MM.1S (cell line): ENCODE measurements at regions not wholly inside any gene's neighbourhood (a gene's known extent, or its start where the extent isn't known, plus 50 kb on each side); places are given as distances from the start of the nearest gene placed in this dataset.

ENCODE experiments used
- DNase-seq: peaks from one replicate; pipeline ENCODE4 v3.0.0-alpha.2; 2015
- H2AFZ ChIP-seq: fragments of 300-600 bp; sonication (generic); 2 replicates; pipeline ENCODE4 v1.6.0; 2016; ENCODE audit warnings: antibody characterized with exemption, low read length
- H3F3A ChIP-seq: fragments of 300-600 bp; sonication (generic); 2 replicates; pipeline ENCODE4 v1.6.1; 2016; ENCODE audit warnings: mild to moderate bottlenecking, antibody characterized with exemption, low read length, moderate library complexity, mixed read lengths; ENCODE audit not compliant: insufficient read depth
- H3K27ac ChIP-seq: fragments of 300-600 bp; sonication (generic); 2 replicates; pipeline ENCODE4 v1.5.1; 2016; ENCODE audit warnings: mild to moderate bottlenecking, low read length
- H3K27me3 ChIP-seq: fragments of 300-600 bp; sonication (generic); replicated peaks from 2 replicates; pipeline ENCODE4 v1.6.0; 2016; ENCODE audit warnings: low read length; ENCODE audit not compliant: insufficient read depth
- H3K36me3 ChIP-seq: fragments of 300-600 bp; sonication (generic); replicated peaks from 2 replicates; pipeline ENCODE4 v1.6.1; 2016; ENCODE audit warnings: mild to moderate bottlenecking, low read length, mixed read lengths; ENCODE audit not compliant: insufficient read depth
- H3K4me1 ChIP-seq: fragments of 300-600 bp; sonication (generic); 2 replicates; pipeline ENCODE4 v1.6.1; 2016; ENCODE audit warnings: low read length, mixed read lengths
- H3K4me2 ChIP-seq: fragments of 300-600 bp; sonication (generic); 2 replicates; pipeline ENCODE4 v1.6.0; 2016; ENCODE audit warnings: low read depth, low read length
- H3K4me3 ChIP-seq: fragments of 300-600 bp; sonication (generic); 2 replicates; pipeline ENCODE4 v1.5.1; 2016; ENCODE audit warnings: low read length, mixed read lengths
- H3K79me2 ChIP-seq: fragments of 300-600 bp; sonication (generic); 2 replicates; pipeline ENCODE4 v1.6.1; 2016; ENCODE audit warnings: mixed run types, low read length, mixed read lengths
- H3K9ac ChIP-seq: fragments of 300-600 bp; sonication (generic); 2 replicates; pipeline ENCODE4 v1.6.1; 2016; ENCODE audit warnings: low read length, mixed read lengths
- H3K9me2 ChIP-seq: fragments of 300-600 bp; sonication (generic); replicated peaks from 2 replicates; pipeline ENCODE4 v1.6.1; 2016; ENCODE audit warnings: mild to moderate bottlenecking, low read length, mixed read lengths; ENCODE audit not compliant: insufficient read depth
- H3K9me3 ChIP-seq: fragments of 300-600 bp; sonication (generic); replicated peaks from 2 replicates; pipeline ENCODE4 v1.6.1; 2016; ENCODE audit warnings: mild to moderate bottlenecking, low read length, mixed read lengths; ENCODE audit not compliant: insufficient read depth
- H4K20me1 ChIP-seq: fragments of 300-600 bp; sonication (generic); 2 replicates; pipeline ENCODE4 v1.6.1; 2016; ENCODE audit warnings: mild to moderate bottlenecking, low read length, moderate library complexity, mixed read lengths; ENCODE audit not compliant: insufficient read depth
- CTCF ChIP-seq: fragments of 300-600 bp; sonication (generic); IDR thresholded peaks from 2 replicates; pipeline ENCODE4 v1.5.1; 2016; ENCODE audit warnings: antibody characterized with exemption, low read length, mixed read lengths
- EZH2 ChIP-seq: fragments of 300-600 bp; sonication (generic); optimal IDR thresholded peaks from 2 replicates; pipeline ENCODE3; 2017; ENCODE audit warnings: low read depth, mild to moderate bottlenecking, antibody characterized with exemption, low read length, mixed read lengths
- EZH2phosphoT487 ChIP-seq: fragments of 300-600 bp; sonication (generic); IDR thresholded peaks from 2 replicates; pipeline ENCODE4 v1.6.1; 2018; ENCODE audit warnings: antibody characterized with exemption, low read length

- no peaks in the 10 kb centered on the region for H3K9me2 ChIP-seq
- H3K4me3 ChIP-seq, result no peak overlapping the region
- H3K4me2 ChIP-seq, result no peak overlapping the region
- H4K20me1 ChIP-seq, result no peaks in the 10 kb centered on the region
- H3K9ac ChIP-seq, result no peak overlapping the region
- TF ChIP-seq EZH2 (no peak), EZH2phosphoT487 (no peak), CTCF (no peak)
- H3K4me1 ChIP-seq, result no peaks in the 10 kb centered on the region
- H2AFZ ChIP-seq, result no peak overlapping the region
- DNase-seq, result no peak
- H3K79me2 ChIP-seq, result no peaks in the 10 kb centered on the region
- no peaks in the 10 kb centered on the region for H3K36me3 ChIP-seq
- no peaks in the 10 kb centered on the region for H3K27me3 ChIP-seq
- H3K9me3 ChIP-seq, result no peaks in the 10 kb centered on the region
- H3F3A ChIP-seq, result no peaks in the 10 kb centered on the region
- H3K27ac ChIP-seq, result no peak overlapping the region
Observed at GRCh38 chr2:67798541-67799160, 264.2 kb downstream of the C1D start.

- Histone ChIP-seq H3K9me2 (no peaks in the 10 kb centered on the region), H3K4me3 (no peak overlapping the region), H3K9me3 (no peaks in the 10 kb centered on the region), H3K4me2 (no peak overlapping the region), H3K79me2 (no peaks in the 10 kb centered on the region), H2AFZ (no peak overlapping the region), H4K20me1 (no peaks in the 10 kb centered on the region), H3K36me3 (no peaks in the 10 kb centered on the region), H3K4me1 (no peaks in the 10 kb centered on the region), H3K27ac (no peak overlapping the region), H3K9ac (no peak overlapping the region), H3K27me3 (no peaks in the 10 kb centered on the region), H3F3A (no peaks in the 10 kb centered on the region)
- DNase-seq, result no peak
- TF ChIP-seq EZH2 (no peak), CTCF (no peak), EZH2phosphoT487 (no peak)
Observed at GRCh38 chr2:67799886-67800285, 262.9 kb downstream of the C1D start.

- Histone ChIP-seq H3K27me3 (no peaks in the 10 kb centered on the region), H3K79me2 (no peaks in the 10 kb centered on the region), H3K4me3 (no peak overlapping the region), H3K9ac (no peak overlapping the region), H4K20me1 (no peaks in the 10 kb centered on the region), H3K9me3 (no peaks in the 10 kb centered on the region), H3K27ac (no peak overlapping the region), H3K9me2 (no peaks in the 10 kb centered on the region), H3F3A (no peaks in the 10 kb centered on the region), H3K4me1 (no peaks in the 10 kb centered on the region), H3K4me2 (no peak overlapping the region), H2AFZ (no peak overlapping the region), H3K36me3 (no peaks in the 10 kb centered on the region)
- no peak for DNase-seq
- TF ChIP-seq EZH2, result no peak
- TF ChIP-seq CTCF, result no peak
- no peak for TF ChIP-seq EZH2phosphoT487
Observed at GRCh38 chr2:67802291-67802690, 260.5 kb downstream of the C1D start.
